ENCODE measurements at regions not wholly inside any gene's neighbourhood (a gene's known extent, or its start where the extent isn't known, plus 50 kb on each side); places are given as distances from the start of the nearest gene placed in this dataset.

DNA sequence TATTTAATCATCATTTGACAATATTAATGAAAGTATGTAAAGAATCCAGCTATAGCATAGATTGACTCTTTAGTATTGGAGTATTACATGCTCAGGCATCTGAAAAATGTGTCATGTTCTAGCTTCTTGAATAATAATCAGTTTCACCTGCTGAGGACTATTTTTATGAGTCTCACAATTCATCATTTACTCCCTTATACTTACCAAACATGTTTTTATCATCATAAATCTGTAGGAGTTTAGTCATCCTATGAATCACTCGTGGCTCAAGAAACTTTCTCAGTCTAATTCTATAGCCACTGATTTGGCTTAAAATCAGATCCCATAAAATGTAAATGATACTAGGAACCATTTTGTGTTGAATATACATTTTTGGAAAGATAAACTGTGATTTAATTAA, 1616.1 kb downstream of the C4orf33 start:
- Mint-ChIP-seq H3K4me1 (ENCODE audit: low read depth) (no peaks in the 10 kb centered on the region), H3K9me3 (ENCODE audit: low read depth) (no peaks in the 10 kb centered on the region), H3K27me3 (ENCODE audit: low read depth) (no peaks in the 10 kb centered on the region), H3K36me3 (ENCODE audit: low read depth) (no peaks in the 10 kb centered on the region), H3K27ac (ENCODE audit: unreplicated experiment) (no peak overlapping the region), H3K4me3 (ENCODE audit: unreplicated experiment) (no peak overlapping the region)
- DNase-seq (ENCODE audit: low spot score): no peak
- TF ChIP-seq, protein P1, sequence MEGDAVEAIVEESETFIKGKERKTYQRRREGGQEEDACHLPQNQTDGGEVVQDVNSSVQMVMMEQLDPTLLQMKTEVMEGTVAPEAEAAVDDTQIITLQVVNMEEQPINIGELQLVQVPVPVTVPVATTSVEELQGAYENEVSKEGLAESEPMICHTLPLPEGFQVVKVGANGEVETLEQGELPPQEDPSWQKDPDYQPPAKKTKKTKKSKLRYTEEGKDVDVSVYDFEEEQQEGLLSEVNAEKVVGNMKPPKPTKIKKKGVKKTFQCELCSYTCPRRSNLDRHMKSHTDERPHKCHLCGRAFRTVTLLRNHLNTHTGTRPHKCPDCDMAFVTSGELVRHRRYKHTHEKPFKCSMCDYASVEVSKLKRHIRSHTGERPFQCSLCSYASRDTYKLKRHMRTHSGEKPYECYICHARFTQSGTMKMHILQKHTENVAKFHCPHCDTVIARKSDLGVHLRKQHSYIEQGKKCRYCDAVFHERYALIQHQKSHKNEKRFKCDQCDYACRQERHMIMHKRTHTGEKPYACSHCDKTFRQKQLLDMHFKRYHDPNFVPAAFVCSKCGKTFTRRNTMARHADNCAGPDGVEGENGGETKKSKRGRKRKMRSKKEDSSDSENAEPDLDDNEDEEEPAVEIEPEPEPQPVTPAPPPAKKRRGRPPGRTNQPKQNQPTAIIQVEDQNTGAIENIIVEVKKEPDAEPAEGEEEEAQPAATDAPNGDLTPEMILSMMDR (IDR thresholded peaks at IDR 0.05): no peak

DNA sequence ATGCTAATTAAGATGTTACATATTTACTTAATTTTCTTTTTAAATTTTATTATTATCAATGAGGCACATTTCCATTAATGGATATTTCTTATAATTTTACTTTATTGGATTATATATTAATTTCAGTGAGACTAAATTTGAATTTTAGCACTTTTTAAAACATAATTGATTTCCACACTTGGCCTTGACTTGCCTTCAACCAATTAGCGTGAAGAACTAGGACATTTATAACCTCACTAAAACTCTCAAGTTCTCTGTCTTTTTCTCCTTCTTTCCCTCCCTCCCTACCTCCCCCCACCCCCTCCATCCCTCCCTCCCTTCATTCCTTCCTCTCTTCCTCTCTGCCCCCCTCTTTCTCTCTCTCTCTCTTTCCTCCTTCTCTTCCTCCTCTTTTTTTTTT, 1618.1 kb downstream of the C4orf33 start:
- H3K27ac Mint-ChIP-seq (ENCODE audit: unreplicated experiment): no peak overlapping the region
- TF ChIP-seq, protein P1 (IDR thresholded peaks at IDR 0.05): no peak
- no peaks in the 10 kb centered on the region for H3K27me3 Mint-ChIP-seq (ENCODE audit: low read depth)
- no peaks in the 10 kb centered on the region for H3K4me1 Mint-ChIP-seq (ENCODE audit: low read depth)
- H3K4me3 Mint-ChIP-seq (ENCODE audit: unreplicated experiment): no peak overlapping the region
- H3K36me3 Mint-ChIP-seq (ENCODE audit: low read depth): no peaks in the 10 kb centered on the region
- no peaks in the 10 kb centered on the region for H3K9me3 Mint-ChIP-seq (ENCODE audit: low read depth)
- DNase-seq (ENCODE audit: low spot score): no peak

- H3K9me3 Mint-ChIP-seq (ENCODE audit: low read depth): no peaks in the 10 kb centered on the region
- H3K36me3 Mint-ChIP-seq (ENCODE audit: low read depth): no peaks in the 10 kb centered on the region
- H3K27me3 Mint-ChIP-seq (ENCODE audit: low read depth): no peaks in the 10 kb centered on the region
- H3K27ac Mint-ChIP-seq (ENCODE audit: unreplicated experiment): no peak overlapping the region
- H3K4me1 Mint-ChIP-seq (ENCODE audit: low read depth): no peaks in the 10 kb centered on the region
- TF ChIP-seq, protein P1 (IDR thresholded peaks at IDR 0.05): no peak
- H3K4me3 Mint-ChIP-seq (ENCODE audit: unreplicated experiment): no peak overlapping the region
- no peak for DNase-seq (ENCODE audit: low spot score)
These were observed 1626.4 kb downstream of the C4orf33 start for GRCh38 chr4:130722361-130722760.

- Mint-ChIP-seq H3K27me3 (ENCODE audit: low read depth) (no peaks in the 10 kb centered on the region), H3K9me3 (ENCODE audit: low read depth) (peaks cover 2% of the 10 kb centered on the region), H3K4me1 (ENCODE audit: low read depth) (no peaks in the 10 kb centered on the region), H3K4me3 (ENCODE audit: unreplicated experiment) (no peak overlapping the region), H3K27ac (ENCODE audit: unreplicated experiment) (no peak overlapping the region), H3K36me3 (ENCODE audit: low read depth) (no peaks in the 10 kb centered on the region)
- TF ChIP-seq, protein P1 (IDR thresholded peaks at IDR 0.05): no peak
- DNase-seq (ENCODE audit: low spot score): peak; percentile 56
These were observed 1640.7 kb downstream of the C4orf33 start for GRCh38 chr4:130736436-130737185.

DNA sequence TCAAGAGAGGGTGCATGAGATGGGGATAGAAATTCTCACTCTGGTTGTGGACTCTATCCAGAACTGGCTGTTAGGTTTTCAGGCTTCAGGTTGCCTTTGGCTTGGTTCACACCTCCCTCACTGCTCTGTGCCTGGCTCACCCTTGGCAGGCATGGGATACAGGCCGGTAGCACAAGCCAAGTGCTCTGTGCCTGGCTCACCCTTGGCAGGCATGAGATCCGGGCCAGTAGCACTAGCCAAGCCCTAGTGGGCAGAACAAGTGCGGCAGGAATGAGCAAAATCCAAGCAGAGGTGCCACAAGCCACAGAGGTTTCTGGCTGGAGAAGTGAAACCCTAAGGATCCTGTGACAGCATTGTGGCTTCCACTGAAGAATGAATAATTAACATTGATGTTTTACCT, 1642.3 kb downstream of the C4orf33 start:
- no peaks in the 10 kb centered on the region for H3K4me1 Mint-ChIP-seq (ENCODE audit: low read depth)
- H3K9me3 Mint-ChIP-seq (ENCODE audit: low read depth): peaks cover 11% of the 10 kb centered on the region
- no peaks in the 10 kb centered on the region for H3K36me3 Mint-ChIP-seq (ENCODE audit: low read depth)
- no peak for DNase-seq (ENCODE audit: low spot score)
- no peak overlapping the region for H3K4me3 Mint-ChIP-seq (ENCODE audit: unreplicated experiment)
- H3K27me3 Mint-ChIP-seq (ENCODE audit: low read depth): no peaks in the 10 kb centered on the region
- no peak overlapping the region for H3K27ac Mint-ChIP-seq (ENCODE audit: unreplicated experiment)
- TF ChIP-seq, protein P1 (IDR thresholded peaks at IDR 0.05): no peak

Data from chondrocyte (in vitro differentiated cells).